K562 (cell line): ENCODE measurements at regions not wholly inside any gene's neighbourhood (a gene's known extent, or its start where the extent isn't known, plus 50 kb on each side); places are given as distances from the start of the nearest gene placed in this dataset.

Experiments
- BHLHE40 ChIP-seq: IDR thresholded peaks from 2 replicates; pipeline ENCODE4 v1.6.1; 2011; ENCODE audit warnings: low read length, improper control_type of control experiment
- CBFA2T3 ChIP-seq: fragments of 450-650 bp; IDR thresholded peaks from 2 replicates; pipeline ENCODE4 v1.6.1; 2017
- DPF2 ChIP-seq: fragments of 450-650 bp; IDR thresholded peaks from 2 replicates; pipeline ENCODE4 v1.6.1; 2016
- FOXA1 ChIP-seq: fragments of 450-650 bp; IDR thresholded peaks from 2 replicates; pipeline ENCODE4 v1.6.1; 2016; ENCODE audit warnings: mild to moderate bottlenecking, borderline replicate concordance
- FOXO4 ChIP-seq: fragments of 450-650 bp; formaldehyde crosslinking; IDR thresholded peaks from 2 replicates; pipeline ENCODE4 v1.4.0; 2020; ENCODE audit warnings: mild to moderate bottlenecking, moderate library complexity
- FOXP1 ChIP-seq: sonication (generic); formaldehyde crosslinking; IDR thresholded peaks from 2 replicates; pipeline ENCODE4 v1.8.0; 2022; ENCODE audit warnings: mild to moderate bottlenecking, missing genetic modification reagents
- FUS ChIP-seq: fragments of 200-400 bp; formaldehyde crosslinking; optimal IDR thresholded peaks from 2 replicates; pipeline ENCODE3; 2017; ENCODE audit warnings: low read depth, low read length
- GTF2F1 ChIP-seq: IDR thresholded peaks from 2 replicates; pipeline ENCODE4 v1.6.1; 2011; ENCODE audit warnings: low read depth, low read length, improper control_type of control experiment
- MAFG ChIP-seq: fragments of 450-650 bp; conservative IDR thresholded peaks from 2 replicates; pipeline ENCODE4 v1.6.1; 2016; ENCODE audit warnings: missing genetic modification characterization, missing compliant biosample characterization
- MTA2 ChIP-seq: fragments of 450-650 bp; IDR thresholded peaks from 2 replicates; pipeline ENCODE4 v1.6.1; 2016; ENCODE audit warnings: low read depth
- PCBP2 ChIP-seq: fragments of 200-400 bp; formaldehyde crosslinking; IDR thresholded peaks from 2 replicates; pipeline ENCODE4 v1.6.1; 2018; ENCODE audit warnings: low read length, low read depth, mild to moderate bottlenecking, moderate library complexity; ENCODE audit not compliant: poor library complexity, severe bottlenecking
- PML ChIP-seq: IDR thresholded peaks from 2 replicates; pipeline ENCODE4 v1.6.1; 2012; ENCODE audit warnings: low read length, inconsistent platforms
- TAL1 ChIP-seq: fragments of 450-650 bp; IDR thresholded peaks from 2 replicates; pipeline ENCODE4 v1.6.1; 2016; ENCODE audit warnings: mild to moderate bottlenecking
- TFE3 ChIP-seq: fragments of 450-650 bp; formaldehyde crosslinking; IDR thresholded peaks from 2 replicates; pipeline ENCODE4 v1.4.0; 2020; ENCODE audit warnings: mild to moderate bottlenecking, mixed read lengths
- TSC22D4 ChIP-seq: fragments of 450-650 bp; IDR thresholded peaks from 2 replicates; pipeline ENCODE4 v1.6.1; 2016; ENCODE audit warnings: missing genetic modification characterization, missing biosample characterization, control low read depth
- ZFPM2 ChIP-seq: fragments of 250-450 bp; sonication (Bioruptor Pico); IDR thresholded peaks from 2 replicates; pipeline ENCODE4 v1.5.1; 2022; ENCODE audit warnings: mild to moderate bottlenecking
- ZNF583 ChIP-seq: fragments of 250-450 bp; sonication (Bioruptor Pico); IDR thresholded peaks from 2 replicates; pipeline ENCODE4 v1.4.0; 2020
- ZNF764 ChIP-seq: fragments of 250-450 bp; sonication (Bioruptor Pico); IDR thresholded peaks from 2 replicates; pipeline ENCODE4 v1.4.0; 2020; ENCODE audit warnings: low read depth, mild to moderate bottlenecking, moderate library complexity
- ZSCAN29 ChIP-seq: fragments of 450-650 bp; IDR thresholded peaks from 2 replicates; pipeline ENCODE4 v1.6.1; 2017
- TF ChIP-seq, protein P1 (sequence below): sonication (generic); formaldehyde crosslinking; IDR thresholded peaks from 2 replicates; pipeline ENCODE4 v1.8.1; 2023; ENCODE audit warnings: mild to moderate bottlenecking, missing genetic modification reagents
- TF ChIP-seq, protein P2 (sequence below): fragments of 250-450 bp; sonication (Bioruptor Pico); IDR thresholded peaks from 2 replicates; pipeline ENCODE4 v1.4.0; 2020; ENCODE audit warnings: mild to moderate bottlenecking, moderate library complexity
- TF ChIP-seq, protein P3 (sequence below): fragments of 250-450 bp; sonication (Bioruptor Pico); IDR thresholded peaks from 2 replicates; pipeline ENCODE4 v1.5.0; 2021

DNA sequence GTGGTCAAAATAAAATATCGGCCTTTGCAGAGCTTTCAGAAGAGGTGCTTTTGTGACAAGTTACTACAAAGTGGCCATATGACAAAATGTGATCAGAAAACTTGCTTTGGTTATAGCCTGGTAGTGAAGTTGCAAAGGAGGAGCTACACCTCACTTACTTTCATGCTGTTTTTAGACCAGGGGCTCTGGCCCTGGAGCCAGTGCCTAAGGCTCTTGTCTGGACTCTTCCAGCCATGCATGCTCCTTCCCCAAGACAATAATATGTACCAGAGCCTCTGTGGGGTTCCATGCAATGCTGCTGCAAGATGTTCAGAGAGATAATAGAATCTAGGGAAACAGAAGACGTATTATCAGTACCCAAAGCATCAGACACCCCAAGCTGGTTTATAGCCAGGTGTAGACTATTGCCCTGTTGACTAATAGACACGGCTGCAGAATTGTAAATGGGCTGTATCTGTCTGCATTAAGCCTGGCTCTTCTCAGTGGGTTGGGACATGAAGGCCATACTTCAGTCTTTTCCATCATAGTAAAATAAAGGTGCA lies 88.5 kb downstream of the EGLN3 start (continued):
- TF ChIP-seq, protein P1, sequence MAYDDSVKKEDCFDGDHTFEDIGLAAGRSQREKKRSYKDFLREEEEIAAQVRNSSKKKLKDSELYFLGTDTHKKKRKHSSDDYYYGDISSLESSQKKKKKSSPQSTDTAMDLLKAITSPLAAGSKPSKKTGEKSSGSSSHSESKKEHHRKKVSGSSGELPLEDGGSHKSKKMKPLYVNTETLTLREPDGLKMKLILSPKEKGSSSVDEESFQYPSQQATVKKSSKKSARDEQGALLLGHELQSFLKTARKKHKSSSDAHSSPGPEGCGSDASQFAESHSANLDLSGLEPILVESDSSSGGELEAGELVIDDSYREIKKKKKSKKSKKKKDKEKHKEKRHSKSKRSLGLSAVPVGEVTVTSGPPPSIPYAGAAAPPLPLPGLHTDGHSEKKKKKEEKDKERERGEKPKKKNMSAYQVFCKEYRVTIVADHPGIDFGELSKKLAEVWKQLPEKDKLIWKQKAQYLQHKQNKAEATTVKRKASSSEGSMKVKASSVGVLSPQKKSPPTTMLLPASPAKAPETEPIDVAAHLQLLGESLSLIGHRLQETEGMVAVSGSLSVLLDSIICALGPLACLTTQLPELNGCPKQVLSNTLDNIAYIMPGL (CRISPR knock-in tag) = no peak
- TF ChIP-seq ZSCAN29 (peak; percentile 80), MAFG (tag) (no peak), TSC22D4 (tag) (no peak), ZFPM2 (CRISPR knock-in tag) (no peak), PML (peak; percentile 48; the same call in 1 of the 2 replicates), FOXA1 (no peak), CBFA2T3 (peak; percentile 85), ZNF583 (CRISPR knock-in tag) (no peak), TAL1 (peak; percentile 82), MTA2 (peak; percentile 60), BHLHE40 (no peak), FOXP1 (CRISPR knock-in tag) (no peak), FUS (no peak), TFE3 (no peak), GTF2F1 (no peak), PCBP2 (no peak), ZNF764 (CRISPR knock-in tag) (no peak), DPF2 (no peak), FOXO4 (no peak)
- TF ChIP-seq, protein P2, sequence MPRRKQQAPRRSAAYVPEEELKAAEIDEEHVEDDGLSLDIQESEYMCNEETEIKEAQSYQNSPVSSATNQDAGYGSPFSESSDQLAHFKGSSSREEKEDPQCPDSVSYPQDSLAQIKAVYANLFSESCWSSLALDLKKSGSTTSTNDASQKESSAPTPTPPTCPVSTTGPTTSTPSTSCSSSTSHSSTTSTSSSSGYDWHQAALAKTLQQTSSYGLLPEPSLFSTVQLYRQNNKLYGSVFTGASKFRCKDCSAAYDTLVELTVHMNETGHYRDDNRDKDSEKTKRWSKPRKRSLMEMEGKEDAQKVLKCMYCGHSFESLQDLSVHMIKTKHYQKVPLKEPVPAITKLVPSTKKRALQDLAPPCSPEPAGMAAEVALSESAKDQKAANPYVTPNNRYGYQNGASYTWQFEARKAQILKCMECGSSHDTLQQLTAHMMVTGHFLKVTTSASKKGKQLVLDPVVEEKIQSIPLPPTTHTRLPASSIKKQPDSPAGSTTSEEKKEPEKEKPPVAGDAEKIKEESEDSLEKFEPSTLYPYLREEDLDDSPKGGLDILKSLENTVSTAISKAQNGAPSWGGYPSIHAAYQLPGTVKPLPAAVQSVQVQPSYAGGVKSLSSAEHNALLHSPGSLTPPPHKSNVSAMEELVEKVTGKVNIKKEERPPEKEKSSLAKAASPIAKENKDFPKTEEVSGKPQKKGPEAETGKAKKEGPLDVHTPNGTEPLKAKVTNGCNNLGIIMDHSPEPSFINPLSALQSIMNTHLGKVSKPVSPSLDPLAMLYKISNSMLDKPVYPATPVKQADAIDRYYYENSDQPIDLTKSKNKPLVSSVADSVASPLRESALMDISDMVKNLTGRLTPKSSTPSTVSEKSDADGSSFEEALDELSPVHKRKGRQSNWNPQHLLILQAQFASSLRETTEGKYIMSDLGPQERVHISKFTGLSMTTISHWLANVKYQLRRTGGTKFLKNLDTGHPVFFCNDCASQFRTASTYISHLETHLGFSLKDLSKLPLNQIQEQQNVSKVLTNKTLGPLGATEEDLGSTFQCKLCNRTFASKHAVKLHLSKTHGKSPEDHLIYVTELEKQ (CRISPR knock-in tag) = no peak
- TF ChIP-seq, protein P3, sequence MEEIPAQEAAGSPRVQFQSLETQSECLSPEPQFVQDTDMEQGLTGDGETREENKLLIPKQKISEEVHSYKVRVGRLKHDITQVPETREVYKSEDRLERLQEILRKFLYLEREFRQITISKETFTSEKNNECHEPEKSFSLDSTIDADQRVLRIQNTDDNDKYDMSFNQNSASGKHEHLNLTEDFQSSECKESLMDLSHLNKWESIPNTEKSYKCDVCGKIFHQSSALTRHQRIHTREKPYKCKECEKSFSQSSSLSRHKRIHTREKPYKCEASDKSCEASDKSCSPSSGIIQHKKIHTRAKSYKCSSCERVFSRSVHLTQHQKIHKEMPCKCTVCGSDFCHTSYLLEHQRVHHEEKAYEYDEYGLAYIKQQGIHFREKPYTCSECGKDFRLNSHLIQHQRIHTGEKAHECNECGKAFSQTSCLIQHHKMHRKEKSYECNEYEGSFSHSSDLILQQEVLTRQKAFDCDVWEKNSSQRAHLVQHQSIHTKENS = no peak
